GM18511 (cell line): ENCODE measurements at regions not wholly inside any gene's neighbourhood (a gene's known extent, or its start where the extent isn't known, plus 50 kb on each side); places are given as distances from the start of the nearest gene placed in this dataset.
A peak's percentile ranks its signal among the peaks of the same experiment; 100 is the strongest.

Experiments
- ATAC-seq: cut with Tn5 transposase; IDR thresholded peaks from one replicate; pipeline ENCODE4 v1.9.1; 2021; ENCODE audit warnings: mild to moderate bottlenecking, moderate library complexity; ENCODE audit not compliant: unreplicated experiment

- no peak for ATAC-seq
These were observed 78.5 kb upstream of the SYNPR start for GRCh38 chr3:63199606-63200005.

GRCh38 chr3:63202529-63202928, 75.6 kb upstream of the SYNPR start:
- ATAC-seq = no peak

- no peak for ATAC-seq
These were observed 71.0 kb upstream of the SYNPR start for GRCh38 chr3:63207066-63207590.

- ATAC-seq = peak; percentile 4
These were observed 50.0 kb upstream of the SYNPR start for GRCh38 chr3:63228087-63228486.
